GF-D8 (cell line): ENCODE measurements at regions not wholly inside any gene's neighbourhood (a gene's known extent, or its start where the extent isn't known, plus 50 kb on each side); places are given as distances from the start of the nearest gene placed in this dataset.

Source experiments
- DNase-seq: peaks from one replicate; lab custom pipeline; 2025; lab: John Stamatoyannopoulos, UW

- no peak for DNase-seq
Measured at GRCh38 chr15:97171556-97171955, 788.9 kb upstream of the ARRDC4 start.

GRCh38 chr15:97174886-97175540 lies 785.5 kb upstream of the ARRDC4 start:
- no peak for DNase-seq

- no peak for DNase-seq
Measured at GRCh38 chr15:97177151-97177577, 783.3 kb upstream of the ARRDC4 start.

- DNase-seq: no peak
Measured at GRCh38 chr15:97182581-97182980, 777.9 kb upstream of the ARRDC4 start.

GRCh38 chr15:97189162-97189780 lies 771.2 kb upstream of the ARRDC4 start:
- no peak for DNase-seq

GRCh38 chr15:97194750-97195149 lies 765.8 kb upstream of the ARRDC4 start:
- no peak for DNase-seq

- no peak for DNase-seq
Measured at GRCh38 chr15:97196048-97197014, 764.2 kb upstream of the ARRDC4 start.

- no peak for DNase-seq
Measured at GRCh38 chr15:97199393-97200051, 761.0 kb upstream of the ARRDC4 start.

- no peak for DNase-seq
Measured at GRCh38 chr15:97200161-97200560, 760.3 kb upstream of the ARRDC4 start.

- DNase-seq: no peak
Measured at GRCh38 chr15:97210277-97210676, 750.2 kb upstream of the ARRDC4 start.

GRCh38 chr15:97215629-97216028 lies 744.9 kb upstream of the ARRDC4 start:
- no peak for DNase-seq

GRCh38 chr15:97224191-97224641 lies 736.3 kb upstream of the ARRDC4 start:
- no peak for DNase-seq

- no peak for DNase-seq
Measured at GRCh38 chr15:97234851-97235610, 725.5 kb upstream of the ARRDC4 start.

GRCh38 chr15:97235611-97235985 lies 724.9 kb upstream of the ARRDC4 start:
- no peak for DNase-seq

- no peak for DNase-seq
Measured at GRCh38 chr15:97236140-97236539, 724.4 kb upstream of the ARRDC4 start.

GRCh38 chr15:97237160-97237559 lies 723.3 kb upstream of the ARRDC4 start:
- DNase-seq: no peak

- DNase-seq: no peak
Measured at GRCh38 chr15:97248376-97248775, 712.1 kb upstream of the ARRDC4 start.

GRCh38 chr15:97259943-97260342 lies 700.6 kb upstream of the ARRDC4 start:
- DNase-seq: no peak

GRCh38 chr15:97301166-97301565 lies 659.3 kb upstream of the ARRDC4 start:
- DNase-seq: no peak

GRCh38 chr15:97316362-97316761 lies 644.1 kb upstream of the ARRDC4 start:
- no peak for DNase-seq

GRCh38 chr15:97317163-97317562 lies 643.3 kb upstream of the ARRDC4 start:
- DNase-seq: no peak
